GM23338 (cell line): ENCODE measurements at regions not wholly inside any gene's neighbourhood (a gene's known extent, or its start where the extent isn't known, plus 50 kb on each side); places are given as distances from the start of the nearest gene placed in this dataset.

ENCODE experiments used
- ATAC-seq: fragments of 200-7000 bp; cut with Tn5 transposase; 3 replicates; pipeline ENCODE4 v1.9.1; 2020
- DNase-seq: peaks from one replicate; pipeline ENCODE4 v3.0.0-alpha.2; 2015; ENCODE audit warnings: low spot score
- H2AFZ ChIP-seq: fragments of 200-600 bp; sonication (generic); 2 replicates; pipeline ENCODE4 v1.8.0; 2016; ENCODE audit warnings: antibody characterized with exemption, mild to moderate bottlenecking, moderate library complexity
- H3F3A ChIP-seq: fragments of 200-600 bp; sonication (generic); replicated peaks from 2 replicates; pipeline ENCODE4 v1.8.0; 2017; ENCODE audit warnings: antibody characterized with exemption, mixed run types, low read depth
- H3K27ac ChIP-seq: fragments of 200-600 bp; sonication (generic); 2 replicates; pipeline ENCODE4 v1.6.1; 2016; ENCODE audit warnings: low read depth
- H3K27me3 ChIP-seq: fragments of 200-600 bp; sonication (generic); 2 replicates; pipeline ENCODE4 v1.8.0; 2016; ENCODE audit warnings: mild to moderate bottlenecking, mixed run types, moderate library complexity; ENCODE audit not compliant: insufficient read depth
- H3K36me3 ChIP-seq: fragments of 200-600 bp; sonication (generic); 2 replicates; pipeline ENCODE4 v1.8.0; 2016; ENCODE audit warnings: mild to moderate bottlenecking; ENCODE audit not compliant: insufficient read depth
- H3K4me1 ChIP-seq: fragments of 200-600 bp; sonication (generic); 2 replicates; pipeline ENCODE4 v1.8.0; 2016; ENCODE audit warnings: mild to moderate bottlenecking, moderate library complexity; ENCODE audit not compliant: insufficient read depth
- H3K4me2 ChIP-seq: fragments of 200-600 bp; sonication (generic); 2 replicates; pipeline ENCODE4 v1.7.1; 2017; ENCODE audit warnings: mixed run types
- H3K4me3 ChIP-seq: fragments of 200-600 bp; sonication (generic); 2 replicates; pipeline ENCODE4 v1.6.1; 2016; ENCODE audit warnings: mixed run types
- H3K79me2 ChIP-seq: fragments of 200-600 bp; sonication (generic); replicated peaks from 2 replicates; pipeline ENCODE4 v1.8.0; 2017; ENCODE audit warnings: mild to moderate bottlenecking; ENCODE audit not compliant: insufficient read depth
- H3K9me2 ChIP-seq: fragments of 200-600 bp; sonication (generic); 2 replicates; pipeline ENCODE4 v1.8.0; 2017; ENCODE audit not compliant: insufficient read depth
- H4K20me1 ChIP-seq: fragments of 200-600 bp; sonication (generic); replicated peaks from 2 replicates; pipeline ENCODE4 v1.8.0; 2017; ENCODE audit warnings: mild to moderate bottlenecking; ENCODE audit not compliant: insufficient read depth
- H3K27ac Mint-ChIP-seq: 2 replicates; pipeline ENCODE4 v1.8.0; 2020; ENCODE audit warnings: inconsistent platforms, mild to moderate bottlenecking, moderate library complexity, mixed read lengths
- H3K27me3 Mint-ChIP-seq: 3 replicates; pipeline ENCODE4 v1.8.0; 2022; ENCODE audit warnings: low read depth, mild to moderate bottlenecking, moderate library complexity, mixed read lengths, inconsistent platforms; ENCODE audit not compliant: insufficient read depth, poor library complexity
- H3K36me3 Mint-ChIP-seq: 3 replicates; pipeline ENCODE4 v1.8.0; 2021; ENCODE audit warnings: low read depth, mild to moderate bottlenecking, inconsistent platforms, moderate library complexity, mixed read lengths
- H3K4me1 Mint-ChIP-seq: 3 replicates; pipeline ENCODE4 v1.8.0; 2020; ENCODE audit warnings: mild to moderate bottlenecking, inconsistent platforms, mixed read lengths
- H3K4me3 Mint-ChIP-seq: 3 replicates; pipeline ENCODE4 v1.8.0; 2021; ENCODE audit warnings: moderate library complexity, mild to moderate bottlenecking, inconsistent platforms, mixed read lengths
- H3K9me3 Mint-ChIP-seq: 3 replicates; pipeline ENCODE4 v1.8.0; 2020; ENCODE audit warnings: moderate library complexity, mild to moderate bottlenecking, inconsistent platforms, mixed read lengths
- CREB1 ChIP-seq: fragments of 250-450 bp; sonication (Bioruptor Pico); IDR thresholded peaks from 2 replicates; pipeline ENCODE4 v1.5.0; 2020; ENCODE audit warnings: low read depth, mild to moderate bottlenecking, moderate library complexity
- EZH2 ChIP-seq: fragments of 200-600 bp; sonication (generic); IDR thresholded peaks from one replicate; pipeline ENCODE4 v1.8.0; 2017; ENCODE audit warnings: antibody characterized with exemption, mild to moderate bottlenecking, low read depth; ENCODE audit not compliant: unreplicated experiment
- EZH2phosphoT487 ChIP-seq: fragments of 200-600 bp; sonication (generic); IDR thresholded peaks from one replicate; pipeline ENCODE4 v1.8.1; 2018; ENCODE audit warnings: antibody characterized with exemption; ENCODE audit not compliant: unreplicated experiment
- JUNB ChIP-seq: IDR thresholded peaks from one replicate; pipeline ENCODE4 v1.6.1; 2016; ENCODE audit warnings: antibody characterized with exemption; ENCODE audit not compliant: unreplicated experiment
- NANOG ChIP-seq: IDR thresholded peaks from 2 replicates; pipeline ENCODE4 v1.6.1; 2016; ENCODE audit warnings: antibody characterized with exemption, borderline replicate concordance
- POLR2AphosphoS5 ChIP-seq: IDR thresholded peaks from 2 replicates; pipeline ENCODE4 v1.6.1; 2016; ENCODE audit warnings: antibody characterized with exemption, low read depth
- STAT1 ChIP-seq: IDR thresholded peaks from one replicate; pipeline ENCODE4 v1.6.1; 2016; ENCODE audit warnings: antibody characterized with exemption; ENCODE audit not compliant: unreplicated experiment
- ZNF114 ChIP-seq: fragments of 250-450 bp; sonication (Bioruptor Pico); IDR thresholded peaks from 2 replicates; pipeline ENCODE4 v1.5.0; 2020; ENCODE audit warnings: mild to moderate bottlenecking, moderate library complexity
- ZNF331 ChIP-seq: fragments of 250-450 bp; sonication (Bioruptor Pico); IDR thresholded peaks from 2 replicates; pipeline ENCODE4 v1.5.0; 2020; ENCODE audit warnings: low read depth, mild to moderate bottlenecking, moderate library complexity
- ZNF462 ChIP-seq: fragments of 250-450 bp; sonication (Bioruptor Pico); IDR thresholded peaks from 2 replicates; pipeline ENCODE4 v1.5.0; 2020; ENCODE audit warnings: mild to moderate bottlenecking, moderate library complexity

GRCh38 chr10:44267007-44267406 is 117.9 kb downstream of the CXCL12 start (continued):
- TF ChIP-seq ZNF462 (CRISPR knock-in tag) (no peak), JUNB (no peak), ZNF331 (CRISPR knock-in tag) (no peak)

- H3K9me3 Mint-ChIP-seq = peaks cover 39% of the 10 kb centered on the region
- Histone ChIP-seq H3K27ac (no peak overlapping the region), H3K27me3 (no peaks in the 10 kb centered on the region), H3K79me2 (no peaks in the 10 kb centered on the region), H3K4me1 (peaks cover under 1% of the 10 kb centered on the region; the same call in 1 of the 2 replicates), H4K20me1 (no peaks in the 10 kb centered on the region), H3F3A (no peaks in the 10 kb centered on the region), H3K36me3 (no peaks in the 10 kb centered on the region), H3K4me3 (no peak overlapping the region), H3K9me2 (peaks cover 13% of the 10 kb centered on the region), H3K4me2 (no peak overlapping the region), H2AFZ (no peak overlapping the region)
- H3K36me3 Mint-ChIP-seq = peaks cover 19% of the 10 kb centered on the region
- H3K27ac Mint-ChIP-seq = no peak overlapping the region
- no peak overlapping the region for H3K4me3 Mint-ChIP-seq
- peaks cover 3% of the 10 kb centered on the region; the same call in 2 of the 3 replicates for H3K4me1 Mint-ChIP-seq
- H3K27me3 Mint-ChIP-seq = peaks cover 10% of the 10 kb centered on the region
- DNase-seq (no peak), ATAC-seq (no peak)
- TF ChIP-seq POLR2AphosphoS5 = no peak
- no peak for TF ChIP-seq ZNF331 (CRISPR knock-in tag)
- no peak for TF ChIP-seq STAT1
- TF ChIP-seq ZNF462 (CRISPR knock-in tag) = no peak
- no peak for TF ChIP-seq ZNF114 (CRISPR knock-in tag)
- TF ChIP-seq NANOG = no peak
- no peak for TF ChIP-seq EZH2
- no peak for TF ChIP-seq CREB1 (CRISPR knock-in tag)
- TF ChIP-seq EZH2phosphoT487 = no peak
These were observed 120.7 kb downstream of the CXCL12 start for GRCh38 chr10:44264244-44264643.
